ENCODE measurements at regions not wholly inside any gene's neighbourhood (a gene's known extent, or its start where the extent isn't known, plus 50 kb on each side); places are given as distances from the start of the nearest gene placed in this dataset.

GRCh38 chr13:26980099-26981031 lies 191.2 kb downstream of the USP12 start:
- Histone ChIP-seq H3K27ac (no peak overlapping the region), H3K36me3 (ENCODE audit: low read depth, missing control alignments) (no peaks in the 10 kb centered on the region), H3K9me3 (no peaks in the 10 kb centered on the region), H3K4me1 (peaks cover 3% of the 10 kb centered on the region), H3K27me3 (no peaks in the 10 kb centered on the region), H3K4me3 (no peak overlapping the region)
- intact Hi-C loops (cut with DNase I; ENCODE audit: low total_unique reads): no loop called here
- DNase-seq: no peak
- TF ChIP-seq, protein P1, sequence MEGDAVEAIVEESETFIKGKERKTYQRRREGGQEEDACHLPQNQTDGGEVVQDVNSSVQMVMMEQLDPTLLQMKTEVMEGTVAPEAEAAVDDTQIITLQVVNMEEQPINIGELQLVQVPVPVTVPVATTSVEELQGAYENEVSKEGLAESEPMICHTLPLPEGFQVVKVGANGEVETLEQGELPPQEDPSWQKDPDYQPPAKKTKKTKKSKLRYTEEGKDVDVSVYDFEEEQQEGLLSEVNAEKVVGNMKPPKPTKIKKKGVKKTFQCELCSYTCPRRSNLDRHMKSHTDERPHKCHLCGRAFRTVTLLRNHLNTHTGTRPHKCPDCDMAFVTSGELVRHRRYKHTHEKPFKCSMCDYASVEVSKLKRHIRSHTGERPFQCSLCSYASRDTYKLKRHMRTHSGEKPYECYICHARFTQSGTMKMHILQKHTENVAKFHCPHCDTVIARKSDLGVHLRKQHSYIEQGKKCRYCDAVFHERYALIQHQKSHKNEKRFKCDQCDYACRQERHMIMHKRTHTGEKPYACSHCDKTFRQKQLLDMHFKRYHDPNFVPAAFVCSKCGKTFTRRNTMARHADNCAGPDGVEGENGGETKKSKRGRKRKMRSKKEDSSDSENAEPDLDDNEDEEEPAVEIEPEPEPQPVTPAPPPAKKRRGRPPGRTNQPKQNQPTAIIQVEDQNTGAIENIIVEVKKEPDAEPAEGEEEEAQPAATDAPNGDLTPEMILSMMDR (IDR thresholded peaks at IDR 0.05): no peak
- no peak for TF ChIP-seq POLR2A (IDR thresholded peaks at IDR 0.05)
- WGBS, 2 donors: 80 to 88% methylated on average over 18 of the region's 18 CpGs

- Histone ChIP-seq H3K27me3 (no peaks in the 10 kb centered on the region), H3K27ac (no peak overlapping the region), H3K4me3 (no peak overlapping the region), H3K36me3 (ENCODE audit: low read depth, missing control alignments) (no peaks in the 10 kb centered on the region), H3K9me3 (no peaks in the 10 kb centered on the region), H3K4me1 (peaks cover 3% of the 10 kb centered on the region)
- intact Hi-C loops (cut with DNase I; ENCODE audit: low total_unique reads): no loop called here
- no peak for TF ChIP-seq POLR2A (IDR thresholded peaks at IDR 0.05)
- TF ChIP-seq, protein P1 (IDR thresholded peaks at IDR 0.05): no peak
- DNase-seq: no peak
- WGBS, 2 donors: 82% methylated on average over 8 of the region's 8 CpGs; no CpG with 5 or more reads in 1 of the 2 donors
Observed at GRCh38 chr13:26979334-26979733, 192.3 kb downstream of the USP12 start.

DNA sequence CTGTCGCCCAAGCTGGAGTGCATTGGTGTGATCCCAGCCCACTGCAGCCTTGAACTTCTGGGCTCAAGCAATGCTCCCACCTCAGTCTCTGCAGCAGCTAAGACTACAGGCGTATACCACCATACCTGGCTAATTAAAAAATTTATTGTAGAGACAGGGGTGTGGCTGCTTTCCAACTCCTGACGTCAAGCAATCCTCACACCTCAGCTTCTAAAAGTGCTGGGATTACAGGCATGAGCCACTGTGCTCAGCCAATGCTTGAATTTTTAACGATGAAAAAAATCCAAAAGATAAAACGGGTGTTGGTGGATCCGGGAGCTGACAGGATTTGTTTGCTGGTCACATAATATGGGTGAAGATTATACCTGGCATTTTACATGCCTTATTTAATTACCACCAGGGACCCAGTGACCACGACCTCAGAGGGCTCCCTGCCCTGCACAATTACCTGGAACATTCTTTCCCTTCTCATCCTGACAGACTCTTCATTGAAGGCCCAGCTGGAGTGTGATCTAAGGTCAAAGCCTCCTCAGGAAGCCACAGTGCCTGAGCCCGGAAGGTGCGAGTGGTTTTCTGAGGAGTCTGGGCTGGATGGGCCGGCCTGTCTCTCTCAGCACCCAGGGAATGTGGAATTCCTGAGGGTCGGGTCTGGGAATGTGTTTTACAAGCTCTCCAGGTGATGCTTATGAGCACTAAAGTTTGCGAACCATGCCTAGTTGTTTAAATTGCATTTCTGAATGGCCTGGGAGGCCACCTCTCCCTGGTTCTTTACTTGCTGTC lies 193.3 kb downstream of the USP12 start:
- WGBS, 2 donors: 59 to 71% methylated on average over 12 of the region's 12 CpGs
- H3K27ac ChIP-seq: no peak overlapping the region
- intact Hi-C loops (cut with DNase I; ENCODE audit: low total_unique reads): no loop called here
- no peak for DNase-seq
- H3K36me3 ChIP-seq (ENCODE audit: low read depth, missing control alignments): no peaks in the 10 kb centered on the region
- H3K27me3 ChIP-seq: no peaks in the 10 kb centered on the region
- H3K4me3 ChIP-seq: no peak overlapping the region
- no peak for TF ChIP-seq POLR2A (IDR thresholded peaks at IDR 0.05)
- TF ChIP-seq, protein P1 (IDR thresholded peaks at IDR 0.05): no peak
- no peaks in the 10 kb centered on the region for H3K9me3 ChIP-seq
- H3K4me1 ChIP-seq: no peaks in the 10 kb centered on the region

GRCh38 chr13:26977541-26977940 lies 194.1 kb downstream of the USP12 start:
- no peak overlapping the region for H3K27ac ChIP-seq
- no peaks in the 10 kb centered on the region for H3K4me1 ChIP-seq
- no peaks in the 10 kb centered on the region for H3K27me3 ChIP-seq
- no peak for TF ChIP-seq POLR2A (IDR thresholded peaks at IDR 0.05)
- TF ChIP-seq, protein P1 (IDR thresholded peaks at IDR 0.05): no peak
- no peaks in the 10 kb centered on the region for H3K9me3 ChIP-seq
- no peak for DNase-seq
- 56 to 58% methylated on average over 9 to 11 of the region's 11 CpGs for WGBS, 2 donors
- intact Hi-C loops (cut with DNase I; ENCODE audit: low total_unique reads): no loop called here
- no peak overlapping the region for H3K4me3 ChIP-seq
- H3K36me3 ChIP-seq (ENCODE audit: low read depth, missing control alignments): no peaks in the 10 kb centered on the region
